ENCODE measurements at regions not wholly inside any gene's neighbourhood (a gene's known extent, or its start where the extent isn't known, plus 50 kb on each side); places are given as distances from the start of the nearest gene placed in this dataset.

DNA sequence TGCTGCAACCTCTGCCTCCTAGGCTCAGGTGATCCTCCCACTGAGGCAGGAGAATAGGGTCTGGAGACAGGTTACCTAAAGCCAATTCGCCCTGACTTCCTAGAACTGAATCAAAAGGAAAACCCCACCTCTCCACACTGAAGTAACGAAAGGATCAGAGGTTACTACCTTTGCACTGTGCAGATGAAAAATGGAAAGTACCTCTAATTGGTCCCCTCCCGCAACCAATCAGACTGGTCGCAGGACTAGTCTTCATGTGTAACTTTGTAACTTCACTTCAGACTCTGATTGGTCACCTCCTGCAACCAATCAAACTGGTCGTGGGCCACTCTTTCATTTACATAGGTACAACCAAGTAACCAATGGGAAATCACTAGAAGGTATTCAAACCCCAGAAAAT, 61.1 kb downstream of the ATXN3L start:
- Histone ChIP-seq H3K27me3 (ENCODE audit: control insufficient read depth, insufficient read depth, low read length) (no peaks in the 10 kb centered on the region), H3K36me3 (ENCODE audit: control insufficient read depth, insufficient read depth, low read length) (no peaks in the 10 kb centered on the region), H3K27ac (ENCODE audit: low read length) (no peak overlapping the region), H3K4me1 (ENCODE audit: control insufficient read depth, insufficient read depth, low read length) (no peaks in the 10 kb centered on the region), H3K9me3 (ENCODE audit: control insufficient read depth, insufficient read depth, low read depth, low read length) (no peaks in the 10 kb centered on the region), H3K4me3 (ENCODE audit: low read depth in 2 of 2, low read length in 2 of 2) (no peak overlapping the region)
- TF ChIP-seq TCF7L2 (IDR thresholded peaks at IDR 0.05; ENCODE audit: low read depth, low read length) (no peak), SIN3A (IDR thresholded peaks at IDR 0.05; ENCODE audit: borderline replicate concordance, insufficient read depth, low read depth, low read length) (no peak), POLR2AphosphoS5 (IDR thresholded peaks at IDR 0.05; ENCODE audit: low read depth, low read length) (no peak), CTCF (IDR thresholded peaks at IDR 0.05) (no peak)
- TF ChIP-seq, protein P1, sequence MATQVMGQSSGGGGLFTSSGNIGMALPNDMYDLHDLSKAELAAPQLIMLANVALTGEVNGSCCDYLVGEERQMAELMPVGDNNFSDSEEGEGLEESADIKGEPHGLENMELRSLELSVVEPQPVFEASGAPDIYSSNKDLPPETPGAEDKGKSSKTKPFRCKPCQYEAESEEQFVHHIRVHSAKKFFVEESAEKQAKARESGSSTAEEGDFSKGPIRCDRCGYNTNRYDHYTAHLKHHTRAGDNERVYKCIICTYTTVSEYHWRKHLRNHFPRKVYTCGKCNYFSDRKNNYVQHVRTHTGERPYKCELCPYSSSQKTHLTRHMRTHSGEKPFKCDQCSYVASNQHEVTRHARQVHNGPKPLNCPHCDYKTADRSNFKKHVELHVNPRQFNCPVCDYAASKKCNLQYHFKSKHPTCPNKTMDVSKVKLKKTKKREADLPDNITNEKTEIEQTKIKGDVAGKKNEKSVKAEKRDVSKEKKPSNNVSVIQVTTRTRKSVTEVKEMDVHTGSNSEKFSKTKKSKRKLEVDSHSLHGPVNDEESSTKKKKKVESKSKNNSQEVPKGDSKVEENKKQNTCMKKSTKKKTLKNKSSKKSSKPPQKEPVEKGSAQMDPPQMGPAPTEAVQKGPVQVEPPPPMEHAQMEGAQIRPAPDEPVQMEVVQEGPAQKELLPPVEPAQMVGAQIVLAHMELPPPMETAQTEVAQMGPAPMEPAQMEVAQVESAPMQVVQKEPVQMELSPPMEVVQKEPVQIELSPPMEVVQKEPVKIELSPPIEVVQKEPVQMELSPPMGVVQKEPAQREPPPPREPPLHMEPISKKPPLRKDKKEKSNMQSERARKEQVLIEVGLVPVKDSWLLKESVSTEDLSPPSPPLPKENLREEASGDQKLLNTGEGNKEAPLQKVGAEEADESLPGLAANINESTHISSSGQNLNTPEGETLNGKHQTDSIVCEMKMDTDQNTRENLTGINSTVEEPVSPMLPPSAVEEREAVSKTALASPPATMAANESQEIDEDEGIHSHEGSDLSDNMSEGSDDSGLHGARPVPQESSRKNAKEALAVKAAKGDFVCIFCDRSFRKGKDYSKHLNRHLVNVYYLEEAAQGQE (IDR thresholded peaks at IDR 0.05; ENCODE audit: insufficient read depth in 1 of 2, low read depth in 2 of 2, low read length in 1 of 2), result no peak
- DNase-seq (ENCODE audit: low read depth, low spot score) (no peak), ATAC-seq (no peak)
- BruUV-seq (replicated peaks), result no TSS peak
- POLR2A ChIA-PET, result no interaction called here
- CTCF ChIA-PET, result no interaction called here
- intact Hi-C loops (cut with micrococcal nuclease; ENCODE audit: unreplicated experiment) (no loop called here), in situ Hi-C loops (cut with HindIII; ENCODE audit: low pct_unique_long_range_greater_than_20kb, low sequenced_read_pairs) (no loop called here)

DNA sequence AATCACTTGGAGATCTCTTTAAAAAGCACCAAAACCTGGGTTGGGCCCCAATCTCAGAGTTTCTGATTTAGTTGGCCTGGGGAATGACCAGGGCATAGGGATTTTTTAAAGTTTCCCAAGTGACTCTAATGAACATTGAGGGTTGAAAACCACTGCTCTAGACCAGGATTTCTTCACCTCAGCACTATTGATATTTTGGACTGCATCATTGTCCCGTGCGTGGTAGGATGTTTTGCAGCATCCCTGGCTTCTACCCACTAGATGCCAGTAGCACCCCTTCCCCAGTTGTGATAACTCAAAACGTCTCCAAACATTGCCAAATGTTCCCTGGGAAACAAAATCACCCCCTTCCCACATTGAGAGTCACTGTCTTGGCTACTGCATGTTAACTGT, 61.8 kb downstream of the ATXN3L start:
- BruUV-seq (replicated peaks), result no TSS peak
- no peak for ATAC-seq
- in situ Hi-C loops (cut with HindIII; ENCODE audit: low pct_unique_long_range_greater_than_20kb, low sequenced_read_pairs), result no loop called here
- TF ChIP-seq POLR2AphosphoS5 (IDR thresholded peaks at IDR 0.05; ENCODE audit: low read depth, low read length) (no peak), SIN3A (IDR thresholded peaks at IDR 0.05; ENCODE audit: borderline replicate concordance, insufficient read depth, low read depth, low read length) (no peak), CTCF (IDR thresholded peaks at IDR 0.05) (no peak), TCF7L2 (IDR thresholded peaks at IDR 0.05; ENCODE audit: low read depth, low read length) (no peak)
- TF ChIP-seq, protein P1 (IDR thresholded peaks at IDR 0.05; ENCODE audit: insufficient read depth in 1 of 2, low read depth in 2 of 2, low read length in 1 of 2), result no peak
- Histone ChIP-seq H3K27me3 (ENCODE audit: control insufficient read depth, insufficient read depth, low read length) (no peaks in the 10 kb centered on the region), H3K36me3 (ENCODE audit: control insufficient read depth, insufficient read depth, low read length) (no peaks in the 10 kb centered on the region), H3K4me3 (ENCODE audit: low read depth in 2 of 2, low read length in 2 of 2) (no peak overlapping the region), H3K9me3 (ENCODE audit: control insufficient read depth, insufficient read depth, low read depth, low read length) (no peaks in the 10 kb centered on the region), H3K27ac (ENCODE audit: low read length) (no peak overlapping the region), H3K4me1 (ENCODE audit: control insufficient read depth, insufficient read depth, low read length) (no peaks in the 10 kb centered on the region)
- POLR2A ChIA-PET, result no interaction called here
- no peak for DNase-seq (ENCODE audit: low read depth, low spot score)
- CTCF ChIA-PET, result no interaction called here
- intact Hi-C loops (cut with micrococcal nuclease; ENCODE audit: unreplicated experiment), result no loop called here
